ENCODE measurements at regions not wholly inside any gene's neighbourhood (a gene's known extent, or its start where the extent isn't known, plus 50 kb on each side); places are given as distances from the start of the nearest gene placed in this dataset.

GRCh38 chr2:74059137-74059775, 74.5 kb downstream of the TET3 start:
- TF ChIP-seq TEAD4 (IDR thresholded peaks at IDR 0.05; ENCODE audit: low read depth, low read length) (no peak), CTCF (IDR thresholded peaks at IDR 0.05; ENCODE audit: control extremely low read depth in 1 of 3, insufficient read depth in 1 of 3, low read depth in 1 of 3, low read length in 3 of 3) (no peak), EZH2 (IDR thresholded peaks at IDR 0.05; ENCODE audit: low read depth, low read length, severe bottlenecking) (no peak), CHD1 (IDR thresholded peaks at IDR 0.05; ENCODE audit: low read depth, low read length) (no peak), CBX5 (IDR thresholded peaks at IDR 0.05; ENCODE audit: low read depth, low read length) (no peak), POLR2A (IDR thresholded peaks at IDR 0.05; ENCODE audit: control extremely low read depth in 1 of 2, low read depth in 2 of 2, low read length in 2 of 2) (no peak), POLR2AphosphoS5 (IDR thresholded peaks at IDR 0.05; ENCODE audit: low read depth, low read length) (no peak), EGR1 (IDR thresholded peaks at IDR 0.05; ENCODE audit: borderline replicate concordance, low read depth, low read length) (no peak), MAX (IDR thresholded peaks at IDR 0.05) (no peak), RNF2 (IDR thresholded peaks at IDR 0.05; ENCODE audit: borderline replicate concordance, low read depth, low read length, missing control alignments, poor library complexity, severe bottlenecking) (no peak), CREB1 (IDR thresholded peaks at IDR 0.05) (no peak), YY1 (IDR thresholded peaks at IDR 0.05; ENCODE audit: low read depth, low read length) (no peak), HDAC6 (IDR thresholded peaks at IDR 0.05; ENCODE audit: low read depth, low read length) (no peak)
